ENCODE measurements at regions not wholly inside any gene's neighbourhood (a gene's known extent, or its start where the extent isn't known, plus 50 kb on each side); places are given as distances from the start of the nearest gene placed in this dataset.
"Not testable (repeated sequence)": the region's sequence is repeated elsewhere in the genome, so short reads cannot be mapped to it uniquely, and the experiment has no call there.

- TF ChIP-seq EP300 (IDR thresholded peaks at IDR 0.05; ENCODE audit: low read length); ZNF668 (CRISPR knock-in tag; IDR thresholded peaks at IDR 0.05); EZH2 (IDR thresholded peaks at IDR 0.05; ENCODE audit: borderline replicate concordance, low read depth, low read length): not testable (repeated sequence)
Observed at GRCh38 chr13:42446597-42446996, 127.4 kb upstream of the TNFSF11 start.

Data from K562 (cell line).